Astrocyte of the hippocampus (primary cell): ENCODE measurements at regions not wholly inside any gene's neighbourhood (a gene's known extent, or its start where the extent isn't known, plus 50 kb on each side); places are given as distances from the start of the nearest gene placed in this dataset.

Experiments
- DNase-seq: peaks from one replicate; pipeline ENCODE4 v3.0.0; 2011; ENCODE audit warnings: low read depth, low spot score

- DNase-seq, result no peak
Observed at GRCh38 chr5:89044674-89045200, 161.8 kb upstream of the MEF2C start.

- peak; percentile 6 for DNase-seq
Observed at GRCh38 chr5:89043676-89044075, 160.7 kb upstream of the MEF2C start.

- DNase-seq, result no peak
Observed at GRCh38 chr5:89042746-89043145, 159.8 kb upstream of the MEF2C start.

GRCh38 chr5:89041976-89042375 lies 159.0 kb upstream of the MEF2C start:
- no peak for DNase-seq

- DNase-seq, result no peak
Observed at GRCh38 chr5:89041249-89041779, 158.3 kb upstream of the MEF2C start.

GRCh38 chr5:89036704-89037489 lies 153.9 kb upstream of the MEF2C start:
- DNase-seq, result peak; percentile 56

- DNase-seq, result no peak
Observed at GRCh38 chr5:89036166-89036565, 153.2 kb upstream of the MEF2C start.

- peak; percentile 62 for DNase-seq
Observed at GRCh38 chr5:89034588-89034987, 151.6 kb upstream of the MEF2C start.

- no peak for DNase-seq
Observed at GRCh38 chr5:89030798-89031197, 147.8 kb upstream of the MEF2C start.

GRCh38 chr5:89028595-89029285 lies 145.8 kb upstream of the MEF2C start:
- peak; percentile 16 for DNase-seq

- DNase-seq, result no peak
Observed at GRCh38 chr5:89024045-89024444, 141.1 kb upstream of the MEF2C start.

GRCh38 chr5:89020926-89021610 lies 138.1 kb upstream of the MEF2C start:
- no peak for DNase-seq

GRCh38 chr5:89016741-89017303 lies 133.8 kb upstream of the MEF2C start:
- no peak for DNase-seq

GRCh38 chr5:89015409-89015808 lies 132.4 kb upstream of the MEF2C start:
- DNase-seq, result no peak

GRCh38 chr5:89011778-89012711 lies 129.1 kb upstream of the MEF2C start:
- peak; percentile 27 for DNase-seq

GRCh38 chr5:89010512-89010911 lies 127.5 kb upstream of the MEF2C start:
- DNase-seq, result no peak

- DNase-seq, result no peak
Observed at GRCh38 chr5:89008291-89008690, 125.3 kb upstream of the MEF2C start.

GRCh38 chr5:89005990-89006389 lies 123.0 kb upstream of the MEF2C start:
- DNase-seq, result no peak

- no peak for DNase-seq
Observed at GRCh38 chr5:89004379-89004778, 121.4 kb upstream of the MEF2C start.

GRCh38 chr5:89003563-89004036 lies 120.6 kb upstream of the MEF2C start:
- no peak for DNase-seq
